Smooth muscle cell of the brain vasculature (primary cell): ENCODE measurements at regions not wholly inside any gene's neighbourhood (a gene's known extent, or its start where the extent isn't known, plus 50 kb on each side); places are given as distances from the start of the nearest gene placed in this dataset.

Experiments
- DNase-seq: peaks from one replicate; pipeline ENCODE4 v3.0.0-alpha.2; 2012; ENCODE audit warnings: low read depth, low spot score

DNA sequence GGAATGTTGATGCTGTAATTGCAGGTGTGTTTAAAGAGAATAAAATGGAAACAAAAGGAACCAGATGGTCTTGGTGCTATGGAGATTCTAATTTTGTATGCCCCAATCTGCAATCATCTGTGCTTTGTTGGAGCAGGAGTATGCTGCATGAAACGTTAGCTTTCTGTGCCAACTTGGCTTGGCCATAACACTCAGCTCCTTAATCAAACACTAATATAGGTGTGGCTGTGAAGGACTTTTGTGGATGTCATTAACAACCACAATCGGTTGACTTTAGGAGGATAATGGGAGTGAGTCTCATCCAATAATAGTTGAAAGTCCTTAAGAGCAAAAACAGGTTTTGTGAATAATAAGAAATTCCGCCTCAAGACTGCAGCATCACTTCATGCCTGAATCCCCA lies 399.2 kb downstream of the NLGN4X start:
- DNase-seq, result no peak

DNA sequence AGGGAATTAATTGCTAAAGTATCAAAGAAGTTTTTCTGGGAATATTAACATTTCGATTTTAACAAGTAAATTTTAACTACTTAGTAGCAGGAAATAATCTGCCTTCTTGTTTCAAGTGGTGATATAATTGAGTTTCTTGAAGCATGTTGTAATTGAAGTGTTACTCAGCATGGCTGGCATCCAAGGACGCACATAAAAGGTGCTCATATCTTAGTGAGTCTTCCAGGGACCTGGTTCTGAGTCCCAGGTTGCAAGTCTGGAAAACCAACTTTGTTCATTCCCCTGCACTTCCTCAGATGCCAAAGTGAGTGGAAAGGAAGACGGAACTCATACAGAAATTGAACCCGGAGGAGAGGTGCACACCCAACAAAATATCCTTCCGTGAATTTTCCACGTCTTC lies 399.6 kb downstream of the NLGN4X start:
- no peak for DNase-seq

DNA sequence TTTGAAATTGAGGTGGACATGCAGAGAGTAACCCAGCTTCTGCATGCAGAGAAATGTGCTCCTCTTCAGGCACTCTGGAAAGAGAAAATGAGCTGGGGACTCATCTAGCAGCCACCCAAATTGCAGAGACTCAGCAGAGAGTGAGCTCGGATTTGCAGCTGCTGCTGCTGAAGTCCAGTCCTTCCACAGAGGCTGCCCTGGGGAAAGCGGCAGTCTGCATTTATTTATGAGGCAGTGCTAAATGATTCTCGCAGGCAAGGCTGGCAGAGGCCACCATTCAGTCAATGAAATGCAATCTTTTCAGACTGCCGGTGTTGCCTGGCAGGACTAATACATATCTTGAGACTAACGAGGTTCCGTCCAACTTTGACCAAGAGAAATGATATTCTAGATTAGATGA lies 404.8 kb downstream of the NLGN4X start:
- no peak for DNase-seq

DNA sequence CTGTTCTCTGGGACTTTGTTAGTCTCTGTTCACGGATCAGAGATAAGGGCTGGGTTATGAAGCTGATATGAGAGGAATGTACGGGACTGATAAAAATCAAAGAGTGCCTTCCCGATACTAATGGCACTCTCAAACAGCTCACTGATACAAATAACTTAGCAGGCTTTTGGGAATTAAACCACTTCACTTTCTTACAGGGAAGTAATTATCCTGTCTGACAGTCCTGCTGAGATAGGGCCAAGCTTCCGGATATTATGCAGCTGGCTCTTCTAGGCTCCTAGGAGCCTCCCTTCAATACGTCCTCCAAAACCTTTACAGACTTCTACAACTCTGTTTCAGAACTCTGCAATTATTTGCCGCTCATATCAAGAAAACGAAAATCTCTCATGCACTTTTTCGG lies 418.0 kb downstream of the NLGN4X start:
- DNase-seq, result no peak

DNA sequence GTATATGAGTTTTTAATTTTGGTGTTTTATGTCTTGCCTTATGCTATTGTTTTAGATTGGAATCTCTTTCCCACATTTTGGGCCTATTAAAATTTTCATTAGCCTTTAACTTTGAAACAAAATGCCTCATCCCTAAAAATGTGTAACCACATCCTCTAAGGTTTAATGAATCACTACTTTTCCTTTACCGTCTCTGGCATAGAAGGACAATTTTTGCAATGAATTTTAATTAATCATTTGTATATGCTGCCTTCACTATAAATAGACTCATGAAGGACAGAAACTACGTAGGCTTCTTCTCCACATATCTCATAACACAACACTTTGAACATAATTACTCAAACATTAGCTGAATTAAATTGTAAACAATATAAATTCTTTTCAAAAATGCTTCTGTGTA lies 421.5 kb downstream of the NLGN4X start:
- no peak for DNase-seq

DNA sequence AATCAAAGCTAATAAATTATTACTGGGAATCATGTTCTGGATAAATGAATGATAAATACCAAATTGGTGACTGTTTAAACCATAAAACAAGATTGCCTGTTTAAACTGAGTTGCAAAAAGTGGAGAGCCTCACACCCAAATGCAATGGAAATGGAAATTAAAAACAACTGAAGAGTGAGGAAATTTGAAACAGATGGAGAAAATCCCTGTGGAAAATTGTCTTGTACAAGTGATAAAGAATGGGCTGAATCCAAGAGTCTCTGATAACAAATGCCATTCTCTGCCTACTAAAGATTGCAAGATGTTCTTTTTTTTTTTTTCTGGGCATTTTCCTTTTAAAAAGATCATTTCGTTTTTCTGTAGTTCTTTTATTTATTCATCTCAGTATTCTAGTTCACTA lies 426.3 kb downstream of the NLGN4X start:
- DNase-seq, result no peak

DNA sequence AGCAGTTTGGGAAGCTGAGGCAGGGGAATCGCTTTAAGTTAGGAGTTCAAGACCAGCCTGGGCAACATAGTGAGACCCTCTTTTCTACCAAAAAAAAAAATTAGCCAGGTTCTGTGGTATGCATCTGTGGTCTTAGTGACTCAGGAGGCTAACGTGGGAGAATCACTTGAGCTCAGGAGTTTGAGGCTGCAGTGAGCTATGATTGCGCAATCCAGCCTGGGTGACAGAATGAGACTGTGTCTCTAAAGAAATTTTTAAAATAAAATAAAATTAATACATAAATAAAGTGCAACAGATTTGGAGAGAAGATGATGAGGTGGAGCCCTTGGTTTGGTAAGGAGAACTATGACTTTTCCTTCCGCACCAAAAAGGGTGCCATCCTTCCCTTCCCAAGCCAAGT lies 436.9 kb downstream of the NLGN4X start:
- DNase-seq, result no peak

DNA sequence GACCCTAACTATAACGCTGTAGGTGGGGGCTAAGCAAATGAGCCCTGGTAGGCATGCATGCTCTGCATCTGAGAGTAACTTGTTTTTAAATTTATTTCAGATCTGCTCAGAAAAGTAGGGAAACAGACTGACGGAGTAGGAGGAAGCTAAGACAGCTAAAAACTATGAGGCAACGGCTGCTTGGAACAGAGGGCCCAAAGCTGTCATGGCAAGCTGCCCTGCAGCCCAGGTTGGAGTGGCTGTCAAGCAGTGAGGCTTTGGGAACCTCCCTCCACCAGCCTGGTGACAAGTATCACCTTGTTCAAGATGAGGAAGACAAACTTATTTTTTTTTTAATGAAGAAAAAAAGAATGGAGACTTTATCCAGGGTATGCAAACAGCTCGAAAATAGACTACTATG lies 439.8 kb downstream of the NLGN4X start:
- no peak for DNase-seq

DNA sequence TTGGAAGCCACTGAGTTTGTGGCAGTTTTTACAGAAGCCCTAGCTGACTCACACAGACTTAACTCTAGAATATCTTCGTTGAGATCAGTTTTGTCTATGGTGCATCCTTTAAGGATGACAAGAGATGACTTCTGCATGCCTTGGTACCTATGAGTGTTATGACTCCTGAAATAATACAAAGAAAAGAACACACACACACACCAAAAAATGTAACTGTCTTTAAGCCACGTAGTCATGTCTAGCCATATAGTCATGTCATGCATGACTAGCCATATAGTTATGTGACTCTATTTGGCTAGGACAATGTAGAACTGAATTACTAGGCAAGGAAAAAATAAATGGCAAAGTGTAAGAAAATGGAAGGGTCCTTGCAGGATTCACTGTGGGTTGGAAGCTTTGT lies 447.8 kb downstream of the NLGN4X start:
- DNase-seq, result no peak

DNA sequence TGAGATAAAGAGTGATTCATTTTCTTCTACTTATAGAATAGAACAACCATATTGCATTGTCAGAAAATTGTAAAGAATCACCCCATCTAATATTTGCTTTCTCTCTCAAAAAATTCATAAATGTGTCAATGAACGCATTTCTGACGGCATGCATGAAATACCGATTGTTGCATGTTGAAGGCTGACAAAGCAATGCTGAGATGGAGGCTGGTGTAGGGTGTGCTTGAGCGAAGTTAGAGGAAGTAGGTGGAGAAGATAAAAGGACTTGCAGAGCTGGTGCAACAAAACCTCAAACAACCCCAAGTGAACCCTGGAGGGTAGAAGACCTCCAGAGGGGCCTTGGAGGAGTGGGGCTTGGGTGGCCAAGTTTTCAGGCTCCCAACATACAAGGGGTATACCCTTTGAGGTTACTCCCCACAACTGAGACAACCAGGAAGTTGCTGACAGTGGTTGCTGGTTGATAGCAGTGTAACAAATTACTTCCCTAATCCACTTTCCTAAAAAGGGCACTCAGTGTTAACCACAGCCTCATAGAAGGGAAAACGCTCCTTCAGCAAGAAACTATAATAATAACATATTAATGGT lies 452.7 kb downstream of the NLGN4X start:
- DNase-seq, result no peak

DNA sequence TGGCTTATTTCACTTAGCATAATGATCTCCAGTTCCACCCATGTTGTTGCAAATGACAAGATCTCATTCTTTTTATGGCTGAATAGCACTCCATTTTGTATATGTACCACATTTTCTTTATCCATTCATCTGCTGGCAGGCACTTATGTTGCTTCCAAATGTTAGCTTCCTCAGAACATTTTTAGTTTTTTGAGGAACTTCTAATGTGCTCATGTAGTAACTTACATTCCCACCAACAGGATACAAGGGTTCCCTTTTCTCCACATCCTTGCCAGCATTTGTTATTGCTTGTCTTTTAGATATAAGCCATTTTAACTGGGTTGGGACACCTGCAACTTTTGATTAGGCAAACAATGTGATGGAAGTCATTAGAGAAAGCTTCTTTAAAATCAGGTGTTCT lies 454.2 kb downstream of the NLGN4X start:
- DNase-seq, result no peak

DNA sequence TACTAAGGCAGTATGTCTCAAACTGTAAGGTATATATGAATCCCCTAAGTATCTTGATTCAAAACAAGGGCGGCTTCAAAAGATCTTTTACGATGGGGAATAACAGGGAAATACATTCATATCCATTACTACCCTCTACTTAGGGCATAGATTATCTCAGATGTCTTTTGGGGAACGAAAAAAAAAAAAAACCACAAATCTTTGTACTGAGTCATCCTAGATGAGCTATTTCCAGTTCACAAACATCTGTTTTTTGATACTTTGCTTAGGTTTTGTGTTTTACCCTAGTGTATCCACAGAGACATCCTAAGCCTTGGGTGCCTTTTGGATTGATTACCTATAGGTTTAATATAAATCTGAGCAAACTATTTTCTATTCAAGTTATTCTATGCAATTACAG lies 457.2 kb downstream of the NLGN4X start:
- no peak for DNase-seq

DNA sequence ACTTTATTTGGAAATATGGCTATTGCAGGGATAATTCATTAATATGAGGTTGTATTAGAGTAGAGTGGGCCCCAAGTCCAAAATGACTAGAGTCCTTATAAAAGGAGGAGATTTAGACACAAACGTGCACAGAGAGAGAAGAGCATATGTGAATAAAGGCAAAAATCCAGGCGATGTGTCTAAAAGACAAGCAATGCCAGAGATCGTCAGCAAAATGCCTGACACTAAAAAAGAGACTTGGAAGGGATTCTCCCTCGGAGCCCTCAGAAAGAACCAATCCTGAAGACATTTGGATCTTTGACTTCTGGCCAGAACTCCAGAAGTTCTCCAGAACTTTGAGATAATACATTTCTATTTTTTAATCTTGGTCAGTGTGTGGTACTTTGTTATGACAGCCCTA lies 472.1 kb downstream of the NLGN4X start:
- DNase-seq, result no peak

DNA sequence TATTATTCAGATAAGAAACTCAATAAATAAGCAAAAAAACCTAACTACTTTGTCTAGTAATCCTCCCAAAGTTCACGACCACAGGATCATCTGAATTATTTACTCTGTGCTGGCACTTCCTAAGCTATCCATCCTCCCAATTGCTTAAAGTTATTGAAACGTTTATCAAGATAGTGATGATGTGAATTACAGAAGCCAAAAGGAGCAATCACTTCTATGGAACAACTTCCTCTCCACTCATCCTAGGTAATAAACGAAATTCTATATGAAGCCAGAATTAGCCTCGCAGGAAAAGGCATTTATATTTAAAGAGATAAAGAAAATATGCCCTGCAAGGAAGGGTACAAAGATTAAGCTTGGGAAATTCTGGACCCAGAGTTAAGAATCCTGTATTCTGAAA lies 475.4 kb downstream of the NLGN4X start:
- DNase-seq, result no peak

DNA sequence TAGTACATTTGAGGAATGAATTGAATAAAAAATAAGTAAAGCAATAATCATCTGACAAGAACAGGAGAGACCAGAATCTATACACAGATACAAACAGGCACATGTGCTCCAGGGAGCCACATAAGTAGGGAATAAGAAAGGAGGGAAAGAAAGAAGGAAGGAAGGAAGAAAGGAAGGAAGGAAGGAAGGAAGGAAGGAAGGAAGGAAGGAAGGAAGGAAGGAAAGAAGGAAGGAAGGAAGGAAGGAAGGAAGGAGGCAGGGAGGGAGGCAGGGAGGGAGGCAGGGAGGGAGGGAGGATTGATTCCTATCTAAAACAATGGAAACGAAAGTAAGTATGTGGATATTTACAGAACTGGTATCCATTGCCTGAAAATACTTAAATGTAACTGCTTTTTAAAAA lies 475.8 kb downstream of the NLGN4X start:
- DNase-seq, result no peak

DNA sequence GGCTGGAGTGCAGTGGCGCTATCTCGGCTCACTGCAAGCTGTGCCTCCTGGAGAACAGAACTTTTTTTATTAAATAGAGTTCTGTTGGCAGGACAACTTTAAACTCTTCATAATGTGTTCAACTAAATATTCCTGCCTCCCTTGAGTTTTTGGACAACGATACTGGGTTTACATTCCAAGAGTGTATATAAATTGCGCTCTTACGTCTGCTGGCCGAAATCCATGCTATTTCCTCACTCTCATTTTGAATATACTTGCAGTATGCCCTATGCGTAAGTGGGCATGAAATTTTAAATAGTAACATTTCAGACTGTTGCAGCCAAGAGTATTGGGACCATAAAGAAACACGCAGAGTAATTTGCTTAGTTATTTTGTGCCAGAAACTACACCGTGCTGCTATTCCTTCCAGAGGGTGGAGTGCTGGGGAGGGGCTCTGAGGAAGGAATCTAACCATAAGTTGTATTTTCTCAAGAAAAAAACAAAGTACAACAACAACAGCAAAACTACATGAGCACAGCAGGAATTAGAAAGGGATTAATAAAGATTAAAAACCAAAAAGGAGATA lies 480.0 kb downstream of the NLGN4X start:
- no peak for DNase-seq

DNA sequence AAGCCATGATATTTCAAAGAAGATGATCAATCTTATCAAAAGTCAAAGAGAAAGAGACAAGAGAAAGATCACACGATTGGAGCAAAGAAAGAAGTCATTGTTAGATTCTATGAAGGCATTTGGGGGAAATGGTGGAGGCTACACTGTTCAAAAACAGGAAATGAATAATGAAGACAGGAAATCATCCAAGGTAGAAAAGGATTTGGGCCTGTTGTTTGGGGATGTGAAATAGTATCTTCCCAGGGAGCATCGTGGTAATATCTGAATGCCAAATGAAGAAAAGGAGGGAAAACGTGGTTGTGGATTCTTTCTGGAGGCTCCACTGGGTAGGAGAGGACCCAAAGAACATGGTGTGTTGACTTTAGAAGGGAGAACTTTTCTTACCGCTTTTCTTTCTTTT lies 482.4 kb downstream of the NLGN4X start:
- no peak for DNase-seq

DNA sequence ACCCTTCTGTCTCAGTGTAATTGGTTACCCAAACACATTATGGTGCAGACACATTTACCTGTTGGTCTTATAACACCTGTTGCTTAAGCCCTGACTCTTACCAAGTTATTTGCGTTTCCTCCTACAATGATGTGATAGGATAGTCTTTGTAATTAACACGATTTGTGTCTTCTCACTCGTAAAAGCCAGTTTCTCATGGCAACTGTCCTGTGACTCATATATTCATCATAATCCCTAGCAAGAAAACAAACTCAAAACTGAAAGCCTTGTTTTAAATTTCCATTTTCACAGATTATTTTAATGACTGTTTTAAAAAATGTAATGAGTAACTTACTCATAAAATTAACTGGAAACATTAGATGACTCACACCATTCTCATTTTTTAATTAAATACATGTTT lies 495.2 kb downstream of the NLGN4X start:
- no peak for DNase-seq

DNA sequence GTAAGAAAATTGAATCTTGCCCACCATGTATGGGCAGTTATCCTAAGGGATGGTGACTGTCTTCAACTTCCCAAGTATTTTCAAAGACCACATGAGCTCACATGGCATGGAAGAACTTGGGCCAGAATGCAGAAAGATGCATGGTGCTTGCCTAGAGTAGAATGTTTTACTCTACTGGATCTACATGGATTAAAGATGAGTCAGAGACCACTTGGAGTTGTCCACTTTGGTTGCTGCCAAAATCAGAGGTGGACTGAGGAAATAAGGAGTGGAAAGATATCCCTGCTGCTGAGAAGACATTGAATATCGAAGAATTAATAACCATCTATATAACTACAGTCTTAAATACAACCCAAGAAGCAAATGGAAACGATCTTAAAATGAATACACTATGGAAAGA lies 498.1 kb downstream of the NLGN4X start:
- no peak for DNase-seq

DNA sequence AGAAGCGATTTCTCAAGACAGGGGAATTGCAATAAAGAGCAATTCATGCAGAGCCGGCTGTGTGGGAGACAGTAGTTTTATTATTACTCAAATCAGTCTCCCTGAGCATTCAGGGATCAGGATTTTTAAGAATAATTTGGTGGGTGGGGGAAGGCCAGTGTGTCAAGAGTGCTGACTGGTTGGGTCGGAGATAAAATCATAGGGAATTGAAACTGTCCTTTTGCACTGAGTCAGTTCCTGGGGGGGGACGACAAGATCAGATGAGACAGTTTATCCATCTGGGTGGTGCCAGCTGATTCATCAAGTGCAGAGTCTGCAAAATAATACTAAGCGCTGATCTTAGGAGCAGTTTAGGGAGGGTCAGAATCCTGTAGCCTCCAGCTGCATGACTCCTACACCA lies 502.4 kb downstream of the NLGN4X start:
- DNase-seq, result no peak

DNA sequence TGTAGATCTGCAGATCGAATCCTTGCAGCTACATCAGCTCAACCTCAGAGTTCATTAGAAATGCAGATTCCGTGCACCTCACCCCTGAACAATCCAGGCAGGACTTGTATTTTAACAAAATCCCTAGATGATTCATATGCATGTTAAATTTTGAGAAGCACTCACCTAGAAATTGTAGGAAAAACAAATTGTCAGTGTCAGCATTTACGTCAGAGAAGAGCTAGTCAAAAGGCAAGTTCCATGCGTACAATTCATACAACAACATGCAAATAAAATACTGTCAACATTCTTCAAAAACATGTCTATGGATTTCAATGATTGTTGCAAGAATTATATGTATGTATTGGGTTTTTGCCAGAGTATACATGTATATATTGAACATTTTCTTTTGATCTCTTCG lies 504.5 kb downstream of the NLGN4X start:
- no peak for DNase-seq

DNA sequence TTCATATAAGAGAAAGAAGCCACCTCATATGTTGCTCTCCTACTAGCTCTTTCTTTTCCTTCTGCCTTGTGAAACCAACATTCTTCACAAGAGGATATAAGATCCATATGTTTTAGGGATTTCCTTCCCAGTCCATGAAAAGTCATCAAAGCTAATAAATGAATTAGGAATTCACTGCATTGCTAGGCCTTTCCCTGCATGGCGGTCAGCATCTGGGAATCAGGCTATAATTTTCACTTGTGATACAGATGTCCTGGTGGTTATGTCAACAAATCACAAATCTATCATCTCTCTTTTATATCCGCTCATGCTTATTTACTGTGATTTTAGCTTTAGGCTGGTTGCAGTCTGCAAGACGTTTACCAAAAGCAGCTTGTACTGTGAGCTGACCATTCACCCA lies 510.0 kb downstream of the NLGN4X start:
- no peak for DNase-seq

DNA sequence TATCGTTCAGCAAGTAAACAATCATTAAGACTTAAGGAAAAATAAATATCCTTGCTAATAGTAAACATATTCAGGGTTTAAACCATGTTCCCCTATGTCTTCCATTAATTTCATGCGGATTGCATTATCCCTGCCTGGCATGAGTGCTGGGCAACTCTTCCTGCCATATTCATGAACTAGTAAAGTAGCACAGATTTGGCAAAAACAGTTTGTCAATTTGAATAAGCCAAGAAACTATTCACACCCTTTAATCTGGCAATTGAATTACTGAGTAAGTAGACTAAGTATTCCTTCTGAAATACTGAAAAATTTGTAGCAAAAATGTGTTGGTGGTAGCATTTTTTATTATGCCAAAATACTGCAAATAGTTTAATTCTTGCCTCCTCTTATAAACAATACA lies 512.0 kb downstream of the NLGN4X start:
- DNase-seq, result no peak

DNA sequence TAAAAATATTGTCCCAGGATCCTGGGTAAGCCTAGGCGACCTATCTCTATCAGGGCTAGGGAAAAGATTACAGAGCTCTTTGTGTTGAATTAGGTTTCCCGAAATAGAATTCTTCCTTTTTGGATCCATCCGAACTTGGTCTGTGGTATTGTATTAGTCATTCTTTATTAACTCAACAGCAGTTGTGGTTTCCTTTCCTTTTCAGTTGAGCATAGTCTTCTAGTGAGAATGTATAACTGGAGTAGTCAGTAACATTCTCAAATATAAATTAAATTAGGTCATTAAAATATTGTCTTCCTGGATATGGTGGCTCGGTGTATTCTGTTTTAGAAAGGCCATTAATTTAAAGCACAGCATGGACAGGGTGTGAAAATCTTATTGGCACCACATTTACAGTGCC lies 520.4 kb downstream of the NLGN4X start:
- no peak for DNase-seq
